ENCODE measurements at regions not wholly inside any gene's neighbourhood (a gene's known extent, or its start where the extent isn't known, plus 50 kb on each side); places are given as distances from the start of the nearest gene placed in this dataset.

GRCh38 chr9:89953824-89954615, 349.2 kb downstream of the GADD45G start:
- TF ChIP-seq ZNF274 (IDR thresholded peaks at IDR 0.05; ENCODE audit: low read depth, low read length) (no peak), SUZ12 (IDR thresholded peaks at IDR 0.05; ENCODE audit: extremely low read depth, insufficient read depth, insufficient read length) (no peak), YY1 (IDR thresholded peaks at IDR 0.05; ENCODE audit: insufficient read depth, insufficient read length) (no peak)
- DNase-seq (ENCODE audit: low read depth, low spot score) = no peak

GRCh38 chr9:89955144-89955543, 350.3 kb downstream of the GADD45G start:
- DNase-seq (ENCODE audit: low read depth, low spot score) = no peak
- Histone ChIP-seq H3K9ac (ENCODE audit: insufficient read length, low read depth) (no peak overlapping the region), H3K9me3 (ENCODE audit: insufficient read depth, low read length) (no peaks in the 10 kb centered on the region; the same call in 1 of the 2 replicates), H3K36me3 (ENCODE audit: insufficient read depth, insufficient read length, low read length) (no peaks in the 10 kb centered on the region), H3K4me3 (ENCODE audit: insufficient read length, low read depth) (no peak overlapping the region), H3K4me1 (ENCODE audit: insufficient read depth, insufficient read length) (no peaks in the 10 kb centered on the region), H3K27me3 (ENCODE audit: insufficient read depth, insufficient read length) (no peaks in the 10 kb centered on the region)
- no peak for TF ChIP-seq SUZ12 (IDR thresholded peaks at IDR 0.05; ENCODE audit: extremely low read depth, insufficient read depth, insufficient read length)
- TF ChIP-seq YY1 (IDR thresholded peaks at IDR 0.05; ENCODE audit: insufficient read depth, insufficient read length) = no peak
- no peak for TF ChIP-seq ZNF274 (IDR thresholded peaks at IDR 0.05; ENCODE audit: low read depth, low read length)

More at GRCh38 chr9:89953824-89954615, 349.2 kb downstream of the GADD45G start:
- H3K4me3 ChIP-seq (ENCODE audit: insufficient read length, low read depth) = no peak overlapping the region
- no peaks in the 10 kb centered on the region for H3K27me3 ChIP-seq (ENCODE audit: insufficient read depth, insufficient read length)
- H3K9ac ChIP-seq (ENCODE audit: insufficient read length, low read depth) = no peak overlapping the region
- H3K9me3 ChIP-seq (ENCODE audit: insufficient read depth, low read length) = no peaks in the 10 kb centered on the region; the same call in 1 of the 2 replicates
- H3K36me3 ChIP-seq (ENCODE audit: insufficient read depth, insufficient read length, low read length) = no peaks in the 10 kb centered on the region
- no peaks in the 10 kb centered on the region for H3K4me1 ChIP-seq (ENCODE audit: insufficient read depth, insufficient read length)

GRCh38 chr9:89955626-89956025, 350.8 kb downstream of the GADD45G start:
- no peak overlapping the region for H3K4me3 ChIP-seq (ENCODE audit: insufficient read length, low read depth)
- no peaks in the 10 kb centered on the region for H3K4me1 ChIP-seq (ENCODE audit: insufficient read depth, insufficient read length)
- H3K9me3 ChIP-seq (ENCODE audit: insufficient read depth, low read length) = no peaks in the 10 kb centered on the region; the same call in 1 of the 2 replicates
- H3K27me3 ChIP-seq (ENCODE audit: insufficient read depth, insufficient read length) = no peaks in the 10 kb centered on the region
- no peaks in the 10 kb centered on the region for H3K36me3 ChIP-seq (ENCODE audit: insufficient read depth, insufficient read length, low read length)
- no peak for TF ChIP-seq ZNF274 (IDR thresholded peaks at IDR 0.05; ENCODE audit: low read depth, low read length)
- TF ChIP-seq YY1 (IDR thresholded peaks at IDR 0.05; ENCODE audit: insufficient read depth, insufficient read length) = no peak
- TF ChIP-seq SUZ12 (IDR thresholded peaks at IDR 0.05; ENCODE audit: extremely low read depth, insufficient read depth, insufficient read length) = no peak
- no peak overlapping the region for H3K9ac ChIP-seq (ENCODE audit: insufficient read length, low read depth)
- no peak for DNase-seq (ENCODE audit: low read depth, low spot score)

GRCh38 chr9:89956331-89956730, 351.5 kb downstream of the GADD45G start:
- Histone ChIP-seq H3K36me3 (ENCODE audit: insufficient read depth, insufficient read length, low read length) (no peaks in the 10 kb centered on the region), H3K9ac (ENCODE audit: insufficient read length, low read depth) (no peak overlapping the region), H3K4me3 (ENCODE audit: insufficient read length, low read depth) (no peak overlapping the region), H3K27me3 (ENCODE audit: insufficient read depth, insufficient read length) (no peaks in the 10 kb centered on the region), H3K4me1 (ENCODE audit: insufficient read depth, insufficient read length) (no peaks in the 10 kb centered on the region), H3K9me3 (ENCODE audit: insufficient read depth, low read length) (no peaks in the 10 kb centered on the region; the same call in 1 of the 2 replicates)
- no peak for TF ChIP-seq ZNF274 (IDR thresholded peaks at IDR 0.05; ENCODE audit: low read depth, low read length)
- TF ChIP-seq SUZ12 (IDR thresholded peaks at IDR 0.05; ENCODE audit: extremely low read depth, insufficient read depth, insufficient read length) = no peak
- TF ChIP-seq YY1 (IDR thresholded peaks at IDR 0.05; ENCODE audit: insufficient read depth, insufficient read length) = no peak
- DNase-seq (ENCODE audit: low read depth, low spot score) = no peak

- Histone ChIP-seq H3K36me3 (ENCODE audit: insufficient read depth, insufficient read length, low read length) (no peaks in the 10 kb centered on the region), H3K9me3 (ENCODE audit: insufficient read depth, low read length) (no peaks in the 10 kb centered on the region; the same call in 1 of the 2 replicates), H3K4me1 (ENCODE audit: insufficient read depth, insufficient read length) (no peaks in the 10 kb centered on the region), H3K4me3 (ENCODE audit: insufficient read length, low read depth) (no peak overlapping the region), H3K27me3 (ENCODE audit: insufficient read depth, insufficient read length) (no peaks in the 10 kb centered on the region), H3K9ac (ENCODE audit: insufficient read length, low read depth) (no peak overlapping the region)
- TF ChIP-seq YY1 (IDR thresholded peaks at IDR 0.05; ENCODE audit: insufficient read depth, insufficient read length) = no peak
- no peak for TF ChIP-seq SUZ12 (IDR thresholded peaks at IDR 0.05; ENCODE audit: extremely low read depth, insufficient read depth, insufficient read length)
- TF ChIP-seq ZNF274 (IDR thresholded peaks at IDR 0.05; ENCODE audit: low read depth, low read length) = no peak
- no peak for DNase-seq (ENCODE audit: low read depth, low spot score)
Observed at GRCh38 chr9:89956907-89957306, 352.1 kb downstream of the GADD45G start.

GRCh38 chr9:89958086-89958485, 353.3 kb downstream of the GADD45G start:
- no peaks in the 10 kb centered on the region for H3K36me3 ChIP-seq (ENCODE audit: insufficient read depth, insufficient read length, low read length)
- no peaks in the 10 kb centered on the region for H3K27me3 ChIP-seq (ENCODE audit: insufficient read depth, insufficient read length)
- TF ChIP-seq YY1 (IDR thresholded peaks at IDR 0.05; ENCODE audit: insufficient read depth, insufficient read length) (no peak), SUZ12 (IDR thresholded peaks at IDR 0.05; ENCODE audit: extremely low read depth, insufficient read depth, insufficient read length) (no peak), ZNF274 (IDR thresholded peaks at IDR 0.05; ENCODE audit: low read depth, low read length) (no peak)
- no peak overlapping the region for H3K9ac ChIP-seq (ENCODE audit: insufficient read length, low read depth)
- no peaks in the 10 kb centered on the region for H3K4me1 ChIP-seq (ENCODE audit: insufficient read depth, insufficient read length)
- no peaks in the 10 kb centered on the region; the same call in 1 of the 2 replicates for H3K9me3 ChIP-seq (ENCODE audit: insufficient read depth, low read length)
- DNase-seq (ENCODE audit: low read depth, low spot score) = no peak
- no peak overlapping the region for H3K4me3 ChIP-seq (ENCODE audit: insufficient read length, low read depth)

GRCh38 chr9:89961616-89962341, 357.0 kb downstream of the GADD45G start:
- Histone ChIP-seq H3K27me3 (ENCODE audit: insufficient read depth, insufficient read length) (no peaks in the 10 kb centered on the region), H3K4me1 (ENCODE audit: insufficient read depth, insufficient read length) (no peaks in the 10 kb centered on the region), H3K4me3 (ENCODE audit: insufficient read length, low read depth) (no peak overlapping the region), H3K9me3 (ENCODE audit: insufficient read depth, low read length) (no peaks in the 10 kb centered on the region), H3K9ac (ENCODE audit: insufficient read length, low read depth) (no peak overlapping the region), H3K36me3 (ENCODE audit: insufficient read depth, insufficient read length, low read length) (no peaks in the 10 kb centered on the region)
- TF ChIP-seq SUZ12 (IDR thresholded peaks at IDR 0.05; ENCODE audit: extremely low read depth, insufficient read depth, insufficient read length) (no peak), YY1 (IDR thresholded peaks at IDR 0.05; ENCODE audit: insufficient read depth, insufficient read length) (no peak), ZNF274 (IDR thresholded peaks at IDR 0.05; ENCODE audit: low read depth, low read length) (no peak)
- DNase-seq (ENCODE audit: low read depth, low spot score) = no peak
